ENCODE measurements at regions not wholly inside any gene's neighbourhood (a gene's known extent, or its start where the extent isn't known, plus 50 kb on each side); places are given as distances from the start of the nearest gene placed in this dataset.

- TF ChIP-seq CTCF (conservative IDR thresholded peaks at IDR 0.05; ENCODE audit: low read length) (no peak), EZH2phosphoT487 (IDR thresholded peaks at IDR 0.05; ENCODE audit: borderline replicate concordance, low read depth, low read length) (no peak)
Observed at GRCh38 chrX:88584283-88584682, 162.7 kb upstream of the CPXCR1 start.
